ENCODE measurements at regions not wholly inside any gene's neighbourhood (a gene's known extent, or its start where the extent isn't known, plus 50 kb on each side); places are given as distances from the start of the nearest gene placed in this dataset.
A peak's percentile ranks its signal among the peaks of the same experiment; 100 is the strongest.

- no peak for FAIRE-seq
Measured at GRCh38 chrX:131671735-131672134, 127.9 kb downstream of the OR13H1 start.

GRCh38 chrX:131675596-131676194 lies 131.8 kb downstream of the OR13H1 start:
- peak; percentile 80 to 89 for ATAC-seq
- POLR2A ChIA-PET = no interaction called here
- Histone ChIP-seq H3K9me3 (no peaks in the 10 kb centered on the region), H3K4me3 (no peak overlapping the region), H3K27ac (no peak overlapping the region), H3K4me1 (no peaks in the 10 kb centered on the region), H3K4me2 (no peak overlapping the region)
- WGBS (ENCODE audit: missing lambda C conversion rate) = 0% methylated on average over 1 of the region's 1 CpG
- FAIRE-seq = peak; percentile 76
- TF ChIP-seq PHF8 (IDR thresholded peaks at IDR 0.05; ENCODE audit: borderline replicate concordance, low read depth) = no peak
- peak; percentile 51 to 65 for TF ChIP-seq RAD21 (conservative IDR thresholded peaks at IDR 0.05 in 1 of 2, IDR thresholded peaks at IDR 0.05 in 1 of 2)
- no peak for TF ChIP-seq MAZ (IDR thresholded peaks at IDR 0.05; ENCODE audit: borderline replicate concordance, low read depth, low read length)
- no peak for TF ChIP-seq BHLHE40 (IDR thresholded peaks at IDR 0.05; ENCODE audit: low read depth, low read length)
- TF ChIP-seq CBX8 (IDR thresholded peaks at IDR 0.05) = no peak
- TF ChIP-seq FOXS1 (CRISPR knock-in tag; IDR thresholded peaks at IDR 0.05) = no peak
- TF ChIP-seq HOXA7 (CRISPR knock-in tag; IDR thresholded peaks at IDR 0.05) = no peak
- no peak for TF ChIP-seq RARB (CRISPR knock-in tag; IDR thresholded peaks at IDR 0.05)
- TF ChIP-seq NPAS2 (CRISPR knock-in tag; IDR thresholded peaks at IDR 0.05; ENCODE audit: borderline replicate concordance) = no peak
- TF ChIP-seq POLR2AphosphoS2 (conservative IDR thresholded peaks at IDR 0.05; ENCODE audit: low read length) = no peak
- TF ChIP-seq ESRRA (IDR thresholded peaks at IDR 0.05; ENCODE audit: borderline replicate concordance, low read length) = no peak
- TF ChIP-seq GATA3 (IDR thresholded peaks at IDR 0.05; ENCODE audit: borderline replicate concordance) = no peak
- no peak for TF ChIP-seq EHF (CRISPR knock-in tag; IDR thresholded peaks at IDR 0.05)
- no peak for TF ChIP-seq HOXB13 (CRISPR knock-in tag; IDR thresholded peaks at IDR 0.05; ENCODE audit: low read depth)
- TF ChIP-seq ELK1 (IDR thresholded peaks at IDR 0.05; ENCODE audit: low read depth, low read length) = no peak
- TF ChIP-seq TP53 (CRISPR knock-in tag; IDR thresholded peaks at IDR 0.05) = no peak
- no peak for TF ChIP-seq ATOH8 (CRISPR knock-in tag; IDR thresholded peaks at IDR 0.05; ENCODE audit: low read depth)
- TF ChIP-seq BCL3 (IDR thresholded peaks at IDR 0.05) = no peak
- no peak for TF ChIP-seq EHMT2 (IDR thresholded peaks at IDR 0.05; ENCODE audit: low read depth)
- TF ChIP-seq HOXB5 (CRISPR knock-in tag; IDR thresholded peaks at IDR 0.05) = no peak
- TF ChIP-seq SMC3 (IDR thresholded peaks at IDR 0.05) = peak; percentile 42; the same call in 1 of the 3 replicates
- no peak for TF ChIP-seq E2F6 (IDR thresholded peaks at IDR 0.05; ENCODE audit: borderline replicate concordance, low read depth)
- no peak for TF ChIP-seq ZSCAN20 (CRISPR knock-in tag; IDR thresholded peaks at IDR 0.05)
- TF ChIP-seq CBX2 (IDR thresholded peaks at IDR 0.05; ENCODE audit: borderline replicate concordance, low read depth) = no peak
- TF ChIP-seq CTCF (IDR thresholded peaks at IDR 0.05) = peak; percentile 56
- CTCF ChIA-PET = interaction anchor here (0.7 to 3.9 kb wide), 15 partner anchors 13 to 1282 kb away, joined by 3 to 22 read pairs (median 3); no protein-coding TSS in a partner anchor
- peak; percentile 34 to 47 for DNase-seq (ENCODE audit: low read depth in 1 of 2, low spot score in 1 of 2)

More at GRCh38 chrX:131671735-131672134, 127.9 kb downstream of the OR13H1 start:
- WGBS (ENCODE audit: missing lambda C conversion rate) = 25% methylated on average over 2 of the region's 2 CpGs
- Histone ChIP-seq H3K4me2 (no peak overlapping the region), H3K9me3 (no peaks in the 10 kb centered on the region), H3K4me3 (no peak overlapping the region), H3K4me1 (no peaks in the 10 kb centered on the region), H3K27ac (no peak overlapping the region)
- CTCF ChIA-PET = interaction anchor here (1.3 kb wide), 1 partner anchor 695 kb away, joined by 4 read pairs; no protein-coding TSS in a partner anchor
- ATAC-seq (no peak), DNase-seq (ENCODE audit: low read depth in 1 of 2, low spot score in 1 of 2) (no peak)
- POLR2A ChIA-PET = no interaction called here
- no peak for TF ChIP-seq HOXB13 (CRISPR knock-in tag; IDR thresholded peaks at IDR 0.05; ENCODE audit: low read depth)
- no peak for TF ChIP-seq EHF (CRISPR knock-in tag; IDR thresholded peaks at IDR 0.05)
- TF ChIP-seq HOXB5 (CRISPR knock-in tag; IDR thresholded peaks at IDR 0.05) = no peak
- TF ChIP-seq CEBPB (IDR thresholded peaks at IDR 0.05) = no peak
- no peak for TF ChIP-seq CBX8 (IDR thresholded peaks at IDR 0.05)

All from A549 (cell line).